GM19238 (cell line): ENCODE measurements at regions not wholly inside any gene's neighbourhood (a gene's known extent, or its start where the extent isn't known, plus 50 kb on each side); places are given as distances from the start of the nearest gene placed in this dataset.

ENCODE experiments used
- DNase-seq: peaks from one replicate; pipeline ENCODE4 v3.0.0; 2011; ENCODE audit warnings: low spot score; ENCODE audit not compliant: insufficient read length

DNA sequence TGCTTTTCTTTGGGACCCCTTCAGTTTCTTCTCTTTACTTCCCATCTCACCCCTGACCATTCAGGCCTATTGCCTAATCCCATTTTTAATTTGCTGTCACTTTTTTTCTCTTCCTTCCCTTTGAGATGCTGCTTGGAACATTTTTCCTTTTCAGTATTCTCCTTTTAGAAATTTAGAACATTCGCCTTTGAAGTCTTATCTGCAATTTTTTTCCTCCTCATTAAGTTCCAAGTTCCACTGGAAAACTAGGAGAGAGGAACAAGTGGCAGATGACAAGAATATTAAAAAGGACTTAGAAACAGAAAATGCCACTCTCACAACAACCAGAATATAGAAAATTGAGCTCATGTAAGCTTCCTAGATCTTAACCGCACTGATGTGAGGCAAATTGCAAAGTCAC, 126.6 kb downstream of the PSMG1 start:
- no peak for DNase-seq

DNA sequence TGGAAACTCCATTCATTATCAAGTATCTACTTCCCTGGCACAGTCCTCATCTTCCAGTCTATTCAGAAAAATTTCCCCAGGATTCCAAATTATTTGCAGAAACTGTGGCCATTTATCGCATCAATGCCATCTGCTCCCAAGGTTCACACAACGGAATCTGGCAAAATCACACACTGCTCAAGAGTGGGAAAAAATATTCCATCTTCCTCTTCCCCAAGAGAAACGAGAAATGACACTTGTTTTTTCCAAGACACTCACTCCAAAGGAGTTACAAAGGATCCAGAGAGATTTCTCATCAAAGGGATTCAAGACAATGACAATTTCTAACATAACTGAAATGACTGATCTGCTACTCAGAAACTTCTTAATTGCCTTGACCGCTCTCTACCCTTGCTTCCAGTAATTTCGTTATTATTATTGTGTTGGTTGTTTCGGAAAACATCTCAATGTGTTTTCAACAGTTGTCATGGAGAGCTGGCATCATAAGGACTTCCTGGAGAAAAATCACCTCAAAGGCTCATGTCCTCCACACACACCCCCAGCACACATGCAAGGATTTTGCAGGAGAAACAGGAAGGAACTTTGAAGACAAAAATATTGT, 128.0 kb downstream of the PSMG1 start:
- DNase-seq: no peak

DNA sequence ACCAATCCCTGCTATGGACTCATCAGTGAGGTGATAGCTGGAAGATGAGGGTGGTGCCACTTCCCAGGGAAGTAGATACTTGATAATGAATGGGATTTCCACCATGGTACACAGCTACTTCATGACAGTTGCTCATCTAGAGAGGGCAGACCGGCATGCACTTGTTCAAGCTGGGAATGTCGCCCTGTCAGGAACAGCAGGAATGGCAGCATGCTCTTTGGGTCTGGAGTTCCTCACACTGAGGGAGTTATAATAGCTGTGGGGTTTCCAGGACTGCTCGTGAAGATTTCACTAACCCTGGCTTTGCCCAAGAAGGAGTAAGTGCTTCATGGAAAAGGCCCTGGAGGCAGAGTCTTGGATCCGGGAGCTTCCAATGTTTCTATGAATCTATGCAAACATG, 129.2 kb downstream of the PSMG1 start:
- DNase-seq: no peak

DNA sequence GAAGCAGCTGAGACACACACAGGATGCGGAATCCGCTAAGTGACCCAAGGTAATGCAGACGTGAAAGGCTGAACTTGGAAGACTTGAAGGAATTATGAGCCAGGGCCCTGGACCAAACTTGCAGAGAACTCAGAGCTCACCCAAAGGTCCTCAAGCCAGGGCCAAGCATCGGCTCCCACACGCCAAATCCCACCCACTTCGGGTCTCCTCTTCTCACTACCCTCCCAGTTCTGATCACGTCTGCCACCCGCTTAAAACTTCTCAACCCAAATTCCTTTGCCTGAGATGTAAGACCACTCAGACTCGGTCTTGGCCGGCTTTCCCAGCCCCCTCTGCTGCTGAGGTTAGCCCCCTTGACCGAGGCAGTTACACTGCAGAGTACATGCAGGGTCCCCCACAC, 130.1 kb downstream of the PSMG1 start:
- no peak for DNase-seq

DNA sequence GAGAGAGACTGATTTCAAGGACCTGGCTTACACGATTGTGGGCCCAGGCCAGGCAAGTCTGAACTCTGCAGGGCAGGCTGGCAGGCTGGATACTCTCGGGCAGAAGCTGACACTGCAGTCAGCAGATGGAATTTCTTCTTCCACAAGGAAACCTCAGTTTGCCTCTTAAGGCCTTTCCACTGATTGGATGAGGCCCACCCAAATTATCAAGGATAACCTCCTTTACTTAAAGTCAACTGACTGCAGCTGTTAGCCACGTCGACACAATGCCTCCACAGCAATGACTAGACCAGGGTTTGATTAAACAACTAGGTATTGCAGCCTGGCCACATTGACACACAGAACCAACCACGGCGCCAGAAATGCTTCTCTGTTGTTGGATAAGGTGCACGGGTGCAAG, 130.5 kb downstream of the PSMG1 start:
- DNase-seq: no peak

DNA sequence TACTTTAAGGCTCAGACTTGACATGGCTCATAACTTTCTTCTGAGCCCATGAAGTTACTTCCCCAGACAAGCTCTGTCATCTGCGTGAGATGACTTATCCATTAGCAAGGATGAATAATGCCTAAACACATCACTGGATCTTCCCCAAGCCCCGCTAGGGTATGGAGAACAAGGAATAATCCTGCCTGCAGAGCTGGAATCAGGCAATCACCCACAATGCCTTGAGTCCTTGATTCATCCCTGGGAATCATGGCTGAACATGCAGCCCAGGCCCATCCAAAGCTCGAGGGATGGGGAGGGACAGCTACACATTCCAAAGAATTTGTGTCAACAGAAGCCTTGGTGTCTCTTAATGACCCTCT, 131.7 kb downstream of the PSMG1 start:
- no peak for DNase-seq

DNA sequence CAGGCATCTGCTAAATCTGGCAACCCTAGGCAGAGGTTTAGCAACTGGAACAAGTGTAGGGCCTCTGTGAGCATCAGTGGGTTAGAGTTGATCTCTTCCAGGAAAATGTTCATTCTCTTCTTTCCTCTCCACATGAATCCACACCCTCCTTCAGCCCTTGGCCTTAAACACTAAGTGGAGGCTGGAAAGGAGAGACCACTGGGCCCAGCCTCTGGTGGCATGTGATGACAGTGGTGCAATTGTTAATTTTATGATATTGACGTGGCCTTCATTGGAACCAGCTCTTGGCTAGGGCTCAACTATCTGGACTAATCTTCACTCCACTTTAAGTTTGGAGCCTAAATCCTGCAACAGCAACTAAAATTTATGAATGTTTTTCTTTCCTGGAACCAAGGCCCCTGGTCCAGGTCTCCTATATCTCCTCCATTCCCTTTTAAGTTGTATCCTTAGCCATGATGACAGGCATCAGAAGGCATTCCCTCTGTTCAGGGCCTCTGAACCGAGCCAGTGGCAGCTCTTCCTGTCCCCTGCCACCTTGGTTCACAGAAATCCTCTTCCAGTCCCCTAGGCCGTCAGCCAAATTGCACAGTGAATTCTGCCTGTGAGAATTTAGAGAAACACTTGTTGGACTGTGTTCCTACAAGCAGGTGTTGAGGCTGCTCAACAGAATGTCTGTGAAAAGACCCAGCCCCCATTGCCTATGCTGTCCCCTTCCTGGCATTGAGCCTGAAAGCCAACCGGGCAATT, 132.2 kb downstream of the PSMG1 start:
- no peak for DNase-seq

DNA sequence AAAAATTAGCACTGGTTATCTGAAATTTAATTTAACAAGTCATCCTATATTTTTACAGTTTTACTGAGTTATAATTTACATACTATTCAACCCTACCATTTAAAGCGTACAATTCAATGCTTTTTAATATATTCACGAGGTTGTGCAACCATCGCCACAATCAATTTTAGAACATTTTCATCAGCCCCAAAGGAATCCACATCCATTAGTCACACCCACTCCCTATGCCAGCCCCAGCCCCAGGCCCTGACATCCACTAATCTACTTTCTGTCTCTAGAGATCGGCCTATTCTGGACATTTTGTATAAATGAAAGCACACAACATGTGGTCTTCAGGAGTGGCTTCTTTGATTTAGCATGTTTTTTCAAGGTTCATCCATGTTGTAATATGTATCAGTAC, 134.7 kb downstream of the PSMG1 start:
- DNase-seq: no peak

DNA sequence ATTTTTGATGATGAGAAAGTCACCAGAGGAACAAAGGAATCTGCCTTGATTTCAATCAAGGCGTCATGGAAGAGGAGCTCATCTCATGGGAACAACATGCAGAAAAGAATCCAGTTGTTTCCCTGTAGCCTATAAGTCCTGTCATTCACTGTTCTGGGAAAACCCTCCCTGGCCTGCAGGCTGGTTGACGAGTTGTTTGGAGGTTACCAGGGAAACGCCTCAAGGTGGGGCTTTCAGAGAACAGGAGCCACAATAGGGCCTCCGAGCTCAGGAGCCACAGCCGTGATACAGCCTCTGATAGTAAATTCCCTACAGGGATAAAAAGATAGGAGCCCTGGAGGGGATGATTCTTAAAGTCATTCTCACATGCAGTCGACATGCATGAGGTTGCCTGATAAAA, 135.2 kb downstream of the PSMG1 start:
- no peak for DNase-seq

DNA sequence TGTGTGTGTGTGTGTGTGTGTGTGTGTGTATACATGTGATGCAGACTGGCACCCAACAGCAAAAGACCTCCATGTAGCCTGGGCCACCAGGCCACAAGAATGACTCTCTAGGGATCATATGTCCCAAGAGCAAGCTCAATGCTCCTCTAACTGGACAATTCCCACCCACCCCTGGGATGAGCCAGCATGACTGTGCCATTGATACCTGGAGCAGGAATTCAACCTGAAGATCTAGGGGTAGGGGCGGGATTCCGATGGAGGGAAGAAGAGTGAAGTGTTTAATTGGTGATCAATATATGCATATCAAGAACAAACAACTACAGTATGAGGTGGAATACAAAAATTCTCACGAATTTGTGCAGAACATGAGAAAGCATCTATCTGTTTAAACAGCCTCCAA, 136.2 kb downstream of the PSMG1 start:
- no peak for DNase-seq

DNA sequence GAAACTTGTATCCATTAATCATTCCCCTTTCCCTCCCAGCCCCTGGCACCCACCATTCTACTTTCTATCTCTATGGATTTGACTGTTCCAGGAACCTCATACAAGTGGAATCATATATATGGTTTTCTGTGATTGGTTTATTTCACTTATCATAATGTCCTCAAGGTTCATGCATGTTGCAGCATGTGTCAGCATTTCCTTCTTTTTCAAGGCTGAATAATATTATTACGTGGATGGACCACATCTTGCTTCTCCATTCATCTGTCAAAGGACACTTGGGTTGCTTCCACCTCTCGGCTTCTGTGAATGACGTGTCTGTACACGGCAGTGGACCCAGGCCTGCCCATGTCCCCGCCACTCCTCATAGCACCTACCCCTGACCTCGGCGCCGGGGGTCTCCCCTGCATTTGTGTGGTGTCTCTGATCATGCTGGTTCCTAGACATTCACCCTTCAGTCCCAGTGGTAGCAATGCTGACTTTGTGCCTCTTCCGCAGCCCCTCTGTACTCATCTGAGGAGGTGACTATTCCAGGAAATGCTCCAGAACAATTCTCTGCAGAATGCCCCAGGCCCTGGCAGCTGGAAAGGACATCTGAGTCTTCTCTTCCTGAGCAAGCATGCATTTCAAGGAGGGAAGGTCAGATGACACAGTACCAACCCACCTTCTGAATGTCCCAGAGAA, 136.9 kb downstream of the PSMG1 start:
- no peak for DNase-seq

DNA sequence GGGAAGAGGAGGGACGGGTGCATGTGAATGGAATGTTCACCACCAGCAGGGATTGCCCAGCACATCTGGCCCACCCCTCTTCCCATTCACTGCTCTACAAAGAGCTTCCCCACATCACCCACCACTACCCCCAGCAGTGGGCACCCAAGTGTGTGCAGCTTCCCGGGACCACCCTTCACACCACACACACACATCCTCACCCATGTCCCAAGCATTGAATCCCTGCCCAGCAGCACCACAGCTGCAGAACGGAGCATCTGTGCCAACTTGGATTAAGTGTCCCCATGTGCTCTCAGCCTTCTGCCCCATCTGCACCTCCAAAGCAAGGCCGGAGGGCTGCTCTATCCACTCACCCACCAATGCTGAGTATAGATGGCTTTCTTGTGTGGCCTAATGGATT, 141.4 kb downstream of the PSMG1 start:
- no peak for DNase-seq

DNA sequence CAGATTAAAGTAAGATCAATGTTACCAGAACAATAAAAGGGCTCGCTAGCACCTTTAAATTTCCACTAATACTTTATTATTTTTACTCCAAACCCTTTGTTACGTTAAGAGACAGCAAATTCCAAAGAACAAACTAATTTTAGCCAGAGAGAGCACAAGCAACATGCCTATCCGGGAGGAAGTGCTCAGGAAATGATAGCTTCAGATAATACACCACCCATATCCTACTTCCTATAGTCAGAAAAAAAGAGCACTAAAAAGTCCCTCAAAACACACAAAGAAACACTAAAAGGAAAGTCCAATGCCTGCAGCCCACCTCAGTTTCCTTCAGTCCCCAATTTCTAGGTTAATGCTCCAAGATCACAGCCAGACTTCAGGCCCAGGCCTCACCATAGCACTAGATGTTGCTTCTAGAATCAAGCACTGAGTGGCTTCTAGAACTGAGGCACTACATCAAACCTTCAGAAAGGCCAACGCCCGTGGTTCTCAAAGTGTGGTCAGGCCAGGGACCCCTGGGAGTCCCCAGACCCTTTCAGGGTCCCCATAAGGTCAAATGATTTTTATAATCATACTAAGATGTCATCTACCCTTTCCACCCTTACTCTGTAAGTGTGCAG, 142.6 kb downstream of the PSMG1 start:
- DNase-seq: no peak

DNA sequence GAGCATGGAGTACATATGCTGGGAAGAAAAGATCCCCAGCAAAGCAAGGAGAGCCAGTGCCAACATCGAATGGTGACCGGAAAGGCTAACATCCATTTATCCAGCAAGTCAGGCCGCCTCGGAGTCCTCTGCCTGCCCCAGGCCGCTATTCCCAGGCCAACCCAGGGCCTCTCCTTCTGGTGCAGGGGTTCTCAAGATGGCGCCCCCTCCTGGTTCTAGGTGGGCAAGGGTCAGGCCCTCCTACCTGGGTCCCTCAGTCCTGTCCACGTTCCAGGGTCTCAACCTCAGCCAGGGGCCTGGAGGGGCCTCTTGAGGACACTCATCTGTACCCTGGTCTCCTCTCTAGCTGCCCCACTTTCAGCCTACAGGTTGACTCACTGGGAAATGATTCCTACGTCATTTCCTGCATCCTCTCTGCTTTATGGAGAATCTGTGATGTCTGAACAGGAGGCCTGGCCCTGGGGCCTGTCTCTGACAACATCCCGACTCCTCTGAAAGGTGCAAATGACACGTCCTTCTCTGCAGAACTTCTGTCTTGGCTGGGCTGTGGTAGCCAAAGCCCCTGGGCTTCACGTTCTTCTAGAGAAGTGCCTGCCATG, 145.3 kb downstream of the PSMG1 start:
- no peak for DNase-seq

DNA sequence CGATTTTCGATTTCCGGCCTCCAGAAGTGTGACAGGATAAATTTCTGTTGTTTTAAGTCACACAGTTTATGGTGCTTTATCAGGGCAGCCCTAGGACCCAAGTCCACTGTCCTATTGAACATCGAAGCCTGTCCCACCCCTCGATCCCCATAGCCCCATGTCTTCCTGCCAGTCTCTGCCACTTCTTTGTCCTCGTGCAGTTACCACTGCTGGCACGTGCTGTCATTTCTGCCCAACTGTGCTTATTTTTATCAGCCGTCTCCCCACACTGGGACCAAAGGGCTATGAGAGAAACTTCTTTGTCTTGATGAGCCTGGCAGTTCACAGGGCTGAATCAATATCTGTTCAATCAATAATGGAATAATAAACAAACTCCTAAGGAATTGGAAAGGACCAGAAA, 146.7 kb downstream of the PSMG1 start:
- DNase-seq: no peak

DNA sequence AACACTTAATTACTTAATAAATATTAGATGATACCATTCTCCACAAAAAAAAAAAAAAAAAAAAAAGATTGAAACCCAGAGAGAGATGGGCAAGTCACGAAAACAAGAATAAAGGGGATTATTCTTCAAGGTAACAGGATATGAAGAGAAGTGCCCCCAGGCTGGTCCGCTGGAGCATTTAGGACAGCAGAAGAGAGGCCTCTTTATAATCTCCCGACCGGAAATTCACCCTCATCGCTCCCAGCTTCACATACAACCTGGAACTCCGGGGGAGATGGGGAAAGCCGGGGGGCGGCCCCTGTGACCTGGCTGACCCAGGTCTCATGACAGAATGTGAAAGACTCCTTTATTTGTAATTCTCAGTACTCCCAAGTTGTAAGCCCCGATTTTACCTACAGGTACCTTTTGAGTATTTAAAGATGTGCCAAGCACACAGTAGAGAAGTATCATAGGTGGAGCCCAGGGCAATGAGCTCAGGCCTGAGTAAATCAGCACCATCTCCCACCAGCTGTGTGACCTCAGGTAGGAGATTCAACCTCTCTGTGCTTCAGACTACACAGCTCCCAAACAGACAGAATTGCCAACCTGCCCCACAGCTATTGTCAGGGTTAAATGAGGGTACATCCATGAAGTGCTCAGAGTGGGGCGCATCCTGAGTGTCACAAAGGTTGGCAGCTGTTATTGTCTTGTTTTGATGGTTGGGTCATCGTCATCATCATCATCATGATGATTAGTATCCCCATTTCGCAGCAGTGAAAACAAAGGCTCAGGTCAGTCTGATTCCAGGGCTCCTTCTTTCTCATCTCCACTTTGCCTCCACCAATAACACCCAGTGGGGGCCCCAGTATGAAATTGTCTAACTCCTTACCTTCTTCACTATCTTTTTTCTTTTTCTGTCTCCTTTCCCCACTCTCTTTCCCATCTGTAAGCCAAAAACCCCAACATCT, 148.4 kb downstream of the PSMG1 start:
- no peak for DNase-seq

DNA sequence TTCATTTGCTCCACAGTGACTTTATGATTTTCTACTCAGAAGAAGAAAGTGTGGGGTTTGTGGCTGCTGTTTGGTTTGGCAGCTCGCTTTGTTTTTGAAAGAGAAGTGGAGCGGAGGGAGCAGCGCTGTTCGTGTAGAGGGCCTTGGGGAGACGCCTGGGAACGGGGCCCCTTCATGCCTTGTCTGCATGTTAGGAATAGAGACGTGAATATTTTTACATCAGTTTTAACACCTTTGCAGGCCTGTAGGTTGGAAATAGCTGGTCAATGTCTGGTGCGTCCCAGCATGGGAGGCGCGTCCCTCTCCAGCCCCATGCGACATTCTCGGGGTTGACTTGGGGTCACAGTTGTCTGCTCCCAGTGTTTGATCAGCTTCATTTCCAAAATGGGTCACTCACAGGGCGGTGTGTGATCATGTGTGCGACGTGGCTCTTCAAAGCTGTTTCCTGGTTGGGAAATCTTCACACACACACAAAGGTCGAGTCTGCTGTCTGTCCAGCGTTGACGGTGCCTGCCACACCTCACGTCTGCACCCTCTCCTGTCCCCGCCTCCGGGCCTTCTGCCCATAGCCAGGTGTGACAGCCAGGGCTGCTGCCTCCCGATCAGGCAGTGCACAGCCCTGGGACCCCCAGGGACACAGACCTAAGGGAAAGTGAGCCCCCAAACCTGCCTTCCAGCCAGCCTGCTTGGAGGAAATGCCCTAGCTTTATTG, 149.2 kb downstream of the PSMG1 start:
- no peak for DNase-seq

DNA sequence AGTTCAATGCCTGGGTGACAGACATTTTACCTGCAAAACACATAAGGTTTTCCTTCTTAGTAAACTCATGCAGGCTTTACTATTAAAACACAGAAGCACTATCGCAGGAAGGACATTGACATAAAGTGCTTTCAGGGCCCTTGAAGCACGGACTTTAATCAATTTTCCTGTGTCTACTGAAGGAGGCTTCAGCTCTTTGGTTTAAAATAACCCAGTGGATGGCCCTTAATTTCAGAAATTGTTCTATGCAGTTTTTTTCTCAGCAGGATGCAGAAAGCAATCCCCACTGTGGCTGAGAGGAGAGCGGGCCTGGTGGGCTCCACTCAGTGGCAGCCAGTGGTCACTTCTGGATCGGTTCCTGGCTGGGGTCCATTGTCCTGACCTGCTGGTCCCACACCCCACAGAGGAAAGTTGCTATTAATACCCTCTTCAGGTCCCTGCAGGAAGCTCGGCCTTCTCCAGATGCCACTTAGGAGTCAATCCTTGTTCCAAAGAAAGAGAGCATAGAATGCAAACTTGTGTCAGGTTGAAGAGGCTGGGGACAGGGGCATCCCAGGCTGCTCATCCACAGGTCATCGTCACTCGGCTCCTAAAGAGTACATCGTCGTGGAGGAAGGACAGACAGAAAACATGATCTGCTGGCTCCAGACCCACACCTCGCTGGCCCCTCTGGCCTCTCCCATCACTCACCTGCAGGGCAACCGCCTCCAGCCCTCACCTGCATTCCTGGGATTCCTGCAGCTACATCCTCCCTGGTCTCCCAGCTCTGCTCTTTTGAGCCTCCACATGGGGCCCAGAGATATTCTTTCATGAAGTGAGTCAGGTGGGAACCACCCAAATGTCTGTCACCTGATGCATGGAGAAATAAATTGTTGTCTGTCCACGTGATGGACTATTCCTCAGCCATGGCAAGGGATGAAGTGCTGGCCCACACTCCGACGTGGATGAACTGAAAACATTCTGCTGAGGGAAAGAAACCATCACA, 153.1 kb downstream of the PSMG1 start:
- DNase-seq: no peak

DNA sequence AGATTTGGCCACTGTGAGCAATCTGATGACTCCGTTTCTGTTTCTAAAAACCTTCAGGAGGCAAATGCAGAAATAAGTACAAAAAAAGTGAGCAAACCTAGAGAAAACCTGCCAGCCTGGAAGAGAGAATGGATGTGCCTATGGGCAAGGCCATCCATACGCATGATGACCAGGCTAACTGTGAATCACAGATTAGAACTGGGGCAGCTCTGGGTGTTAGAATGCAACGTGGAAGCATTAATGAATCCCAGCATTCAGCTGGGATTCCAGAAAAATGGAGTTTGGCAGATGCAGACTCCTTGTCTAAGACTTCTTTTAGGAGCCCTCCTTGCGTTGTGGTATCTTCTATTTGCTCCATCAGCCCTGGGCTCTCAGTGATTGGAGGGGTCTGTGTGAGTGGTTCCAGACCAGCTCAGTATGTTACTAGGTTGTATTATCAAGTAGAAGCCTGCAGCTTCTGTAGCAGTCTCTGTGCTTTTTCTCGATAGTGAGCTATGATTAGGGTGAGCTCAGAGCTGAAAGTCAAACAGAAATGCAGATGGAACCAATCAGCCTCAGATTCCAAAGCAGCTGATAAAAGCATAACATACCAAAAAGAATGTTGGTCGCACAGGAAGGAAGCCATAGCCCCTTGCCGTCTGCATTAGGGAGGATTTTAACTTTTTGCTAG, 154.0 kb downstream of the PSMG1 start:
- no peak for DNase-seq
